ENCODE measurements at regions not wholly inside any gene's neighbourhood (a gene's known extent, or its start where the extent isn't known, plus 50 kb on each side); places are given as distances from the start of the nearest gene placed in this dataset.

DNA sequence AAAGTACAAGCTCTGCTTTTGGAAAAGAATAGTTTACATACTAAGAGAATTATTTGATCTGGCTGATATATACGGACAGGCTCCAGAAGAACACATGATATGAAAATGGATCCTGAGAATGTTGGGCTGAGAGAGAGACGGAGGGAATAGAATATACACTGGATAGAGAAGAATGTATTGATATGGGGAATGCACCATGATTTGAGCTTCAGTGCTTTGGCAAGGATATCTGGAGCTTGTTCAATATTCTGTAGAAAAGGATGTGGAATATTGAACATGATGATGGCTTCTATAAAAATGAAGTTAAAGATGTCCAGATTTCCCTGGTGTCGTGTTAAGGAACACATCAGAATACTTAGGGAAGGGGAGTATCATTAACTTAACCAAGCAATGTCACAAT lies 280.5 kb upstream of the VLDLR start:
- TF ChIP-seq POLR2A (IDR thresholded peaks at IDR 0.05), result no peak
- TF ChIP-seq, protein P1, sequence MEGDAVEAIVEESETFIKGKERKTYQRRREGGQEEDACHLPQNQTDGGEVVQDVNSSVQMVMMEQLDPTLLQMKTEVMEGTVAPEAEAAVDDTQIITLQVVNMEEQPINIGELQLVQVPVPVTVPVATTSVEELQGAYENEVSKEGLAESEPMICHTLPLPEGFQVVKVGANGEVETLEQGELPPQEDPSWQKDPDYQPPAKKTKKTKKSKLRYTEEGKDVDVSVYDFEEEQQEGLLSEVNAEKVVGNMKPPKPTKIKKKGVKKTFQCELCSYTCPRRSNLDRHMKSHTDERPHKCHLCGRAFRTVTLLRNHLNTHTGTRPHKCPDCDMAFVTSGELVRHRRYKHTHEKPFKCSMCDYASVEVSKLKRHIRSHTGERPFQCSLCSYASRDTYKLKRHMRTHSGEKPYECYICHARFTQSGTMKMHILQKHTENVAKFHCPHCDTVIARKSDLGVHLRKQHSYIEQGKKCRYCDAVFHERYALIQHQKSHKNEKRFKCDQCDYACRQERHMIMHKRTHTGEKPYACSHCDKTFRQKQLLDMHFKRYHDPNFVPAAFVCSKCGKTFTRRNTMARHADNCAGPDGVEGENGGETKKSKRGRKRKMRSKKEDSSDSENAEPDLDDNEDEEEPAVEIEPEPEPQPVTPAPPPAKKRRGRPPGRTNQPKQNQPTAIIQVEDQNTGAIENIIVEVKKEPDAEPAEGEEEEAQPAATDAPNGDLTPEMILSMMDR (IDR thresholded peaks at IDR 0.05), result no peak

All from testis (tissue), 2 donors.